ENCODE measurements at regions not wholly inside any gene's neighbourhood (a gene's known extent, or its start where the extent isn't known, plus 50 kb on each side); places are given as distances from the start of the nearest gene placed in this dataset.

GRCh38 chrX:40359593-40359992 lies 221.2 kb upstream of the ATP6AP2 start:
- no peak for DNase-seq (ENCODE audit: low read depth)
- TF ChIP-seq, protein P1, sequence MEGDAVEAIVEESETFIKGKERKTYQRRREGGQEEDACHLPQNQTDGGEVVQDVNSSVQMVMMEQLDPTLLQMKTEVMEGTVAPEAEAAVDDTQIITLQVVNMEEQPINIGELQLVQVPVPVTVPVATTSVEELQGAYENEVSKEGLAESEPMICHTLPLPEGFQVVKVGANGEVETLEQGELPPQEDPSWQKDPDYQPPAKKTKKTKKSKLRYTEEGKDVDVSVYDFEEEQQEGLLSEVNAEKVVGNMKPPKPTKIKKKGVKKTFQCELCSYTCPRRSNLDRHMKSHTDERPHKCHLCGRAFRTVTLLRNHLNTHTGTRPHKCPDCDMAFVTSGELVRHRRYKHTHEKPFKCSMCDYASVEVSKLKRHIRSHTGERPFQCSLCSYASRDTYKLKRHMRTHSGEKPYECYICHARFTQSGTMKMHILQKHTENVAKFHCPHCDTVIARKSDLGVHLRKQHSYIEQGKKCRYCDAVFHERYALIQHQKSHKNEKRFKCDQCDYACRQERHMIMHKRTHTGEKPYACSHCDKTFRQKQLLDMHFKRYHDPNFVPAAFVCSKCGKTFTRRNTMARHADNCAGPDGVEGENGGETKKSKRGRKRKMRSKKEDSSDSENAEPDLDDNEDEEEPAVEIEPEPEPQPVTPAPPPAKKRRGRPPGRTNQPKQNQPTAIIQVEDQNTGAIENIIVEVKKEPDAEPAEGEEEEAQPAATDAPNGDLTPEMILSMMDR (IDR thresholded peaks at IDR 0.05; ENCODE audit: low read length, missing control alignments), result no peak
- no peak overlapping the region for H3K4me3 ChIP-seq (replicated peaks; ENCODE audit: low read depth, low read length)

- TF ChIP-seq, protein P1 (IDR thresholded peaks at IDR 0.05; ENCODE audit: low read length, missing control alignments), result no peak
- H3K4me3 ChIP-seq (replicated peaks; ENCODE audit: low read depth, low read length), result no peak overlapping the region
- DNase-seq (ENCODE audit: low read depth), result no peak
Measured at GRCh38 chrX:40358994-40359393, 221.8 kb upstream of the ATP6AP2 start.

- H3K4me3 ChIP-seq (replicated peaks; ENCODE audit: low read depth, low read length), result no peak overlapping the region
- TF ChIP-seq, protein P1 (IDR thresholded peaks at IDR 0.05; ENCODE audit: low read length, missing control alignments), result no peak
- DNase-seq (ENCODE audit: low read depth), result no peak
Measured at GRCh38 chrX:40349251-40349650, 231.5 kb upstream of the ATP6AP2 start.

- H3K4me3 ChIP-seq (replicated peaks; ENCODE audit: low read depth, low read length), result no peak overlapping the region
- no peak for DNase-seq (ENCODE audit: low read depth)
- TF ChIP-seq, protein P1 (IDR thresholded peaks at IDR 0.05; ENCODE audit: low read length, missing control alignments), result no peak
Measured at GRCh38 chrX:40346379-40346778, 234.4 kb upstream of the ATP6AP2 start.

- no peak for DNase-seq (ENCODE audit: low read depth)
- no peak overlapping the region for H3K4me3 ChIP-seq (replicated peaks; ENCODE audit: low read depth, low read length)
- TF ChIP-seq, protein P1 (IDR thresholded peaks at IDR 0.05; ENCODE audit: low read length, missing control alignments), result no peak
Measured at GRCh38 chrX:40343319-40343718, 237.5 kb upstream of the ATP6AP2 start.

DNA sequence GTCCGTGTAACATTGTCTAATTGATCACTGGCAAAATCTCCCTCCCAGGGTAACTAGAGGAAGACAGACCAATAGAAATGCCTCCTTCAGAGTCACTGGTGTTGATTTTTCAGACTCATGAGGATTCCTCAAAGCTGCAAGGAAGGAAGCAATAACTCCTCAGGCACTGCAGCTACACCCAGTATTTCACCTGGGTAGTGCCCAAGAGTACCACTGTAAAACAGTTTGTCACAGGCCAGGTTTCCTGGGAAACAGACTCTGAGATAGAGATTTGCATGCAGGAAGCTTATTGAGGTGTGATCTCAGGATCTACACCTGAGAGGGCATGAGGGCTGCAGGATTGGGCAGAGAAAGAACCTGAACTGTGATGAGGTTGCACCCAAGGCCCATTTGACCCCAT lies 240.7 kb upstream of the ATP6AP2 start:
- DNase-seq (ENCODE audit: low read depth), result no peak
- no peak overlapping the region for H3K4me3 ChIP-seq (replicated peaks; ENCODE audit: low read depth, low read length)
- TF ChIP-seq, protein P1 (IDR thresholded peaks at IDR 0.05; ENCODE audit: low read length, missing control alignments), result no peak

DNA sequence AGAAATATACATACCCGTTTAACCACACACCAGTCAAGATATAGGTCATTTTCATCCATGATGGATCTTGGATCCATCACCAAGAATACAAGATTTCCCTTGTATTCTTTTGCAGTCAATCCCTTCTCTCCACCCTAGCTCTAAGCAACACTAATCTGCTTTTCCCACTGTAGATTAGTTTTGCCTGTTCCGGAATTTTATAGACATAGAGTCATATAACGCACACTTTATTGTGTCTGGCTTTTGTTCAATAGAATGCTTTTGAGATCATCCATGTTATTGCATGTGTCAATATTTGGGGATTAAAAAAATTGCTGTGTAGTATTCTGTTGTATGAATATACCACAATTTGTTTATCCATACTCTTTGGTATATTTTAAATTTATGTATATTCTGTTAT lies 235.6 kb upstream of the BCOR start:
- TF ChIP-seq, protein P1 (IDR thresholded peaks at IDR 0.05; ENCODE audit: low read length, missing control alignments), result no peak
- H3K4me3 ChIP-seq (replicated peaks; ENCODE audit: low read depth, low read length), result no peak overlapping the region
- DNase-seq (ENCODE audit: low read depth), result no peak

Data from fibroblast of pulmonary artery (primary cell).